ENCODE measurements at regions not wholly inside any gene's neighbourhood (a gene's known extent, or its start where the extent isn't known, plus 50 kb on each side); places are given as distances from the start of the nearest gene placed in this dataset.
"Not testable (repeated sequence)": the region's sequence is repeated elsewhere in the genome, so short reads cannot be mapped to it uniquely, and the experiment has no call there.

GRCh38 chr9:95729669-95730368 lies 145.7 kb upstream of the ERCC6L2 start:
- no peak for DNase-seq

- DNase-seq: no peak
Measured at GRCh38 chr9:95729046-95729445, 146.4 kb upstream of the ERCC6L2 start.

- no peak for DNase-seq
Measured at GRCh38 chr9:95727947-95728520, 147.5 kb upstream of the ERCC6L2 start.

DNA sequence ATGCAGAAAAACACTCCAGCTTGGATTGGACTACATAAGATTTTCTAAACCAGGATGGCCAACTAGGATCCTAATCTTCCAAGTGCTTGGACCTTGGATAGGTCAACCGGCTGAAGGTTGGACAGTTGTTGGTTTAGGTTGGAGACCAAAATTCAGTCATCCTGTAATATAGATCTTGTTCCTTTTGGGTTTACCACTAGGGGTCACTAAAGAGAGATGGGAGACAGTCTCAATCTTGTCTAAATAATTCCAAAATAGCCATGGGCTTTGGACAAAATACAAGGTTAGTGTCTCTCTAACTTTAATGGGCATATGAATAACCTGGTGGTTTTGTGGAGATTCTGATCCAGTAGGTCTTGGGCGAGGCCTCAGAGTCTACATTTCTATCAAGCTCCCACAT lies 148.7 kb upstream of the ERCC6L2 start:
- no peak for DNase-seq

DNA sequence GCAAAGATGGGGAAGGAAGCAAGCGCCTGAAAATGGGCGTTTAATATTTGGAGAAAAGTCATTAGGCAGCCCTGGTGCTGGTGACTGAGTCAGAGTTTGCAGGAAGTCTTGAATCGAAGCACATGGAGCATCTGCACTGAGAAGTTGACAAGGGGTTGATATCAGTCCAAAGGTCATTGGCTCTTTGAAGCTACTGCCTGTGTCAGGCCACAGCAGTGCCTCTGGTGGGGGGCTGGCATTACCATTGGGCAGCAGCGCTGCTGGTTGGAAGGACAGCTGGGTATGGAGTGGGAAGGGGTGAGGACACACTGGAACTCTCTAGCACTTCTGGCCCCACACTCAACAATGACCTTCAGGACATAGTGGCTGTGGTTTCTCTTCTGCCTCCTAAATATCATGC lies 150.4 kb upstream of the ERCC6L2 start:
- DNase-seq: no peak

GRCh38 chr9:95724253-95724991 lies 151.1 kb upstream of the ERCC6L2 start:
- peak; percentile 35 for DNase-seq

- no peak for DNase-seq
Measured at GRCh38 chr9:95722141-95722540, 153.3 kb upstream of the ERCC6L2 start.

DNA sequence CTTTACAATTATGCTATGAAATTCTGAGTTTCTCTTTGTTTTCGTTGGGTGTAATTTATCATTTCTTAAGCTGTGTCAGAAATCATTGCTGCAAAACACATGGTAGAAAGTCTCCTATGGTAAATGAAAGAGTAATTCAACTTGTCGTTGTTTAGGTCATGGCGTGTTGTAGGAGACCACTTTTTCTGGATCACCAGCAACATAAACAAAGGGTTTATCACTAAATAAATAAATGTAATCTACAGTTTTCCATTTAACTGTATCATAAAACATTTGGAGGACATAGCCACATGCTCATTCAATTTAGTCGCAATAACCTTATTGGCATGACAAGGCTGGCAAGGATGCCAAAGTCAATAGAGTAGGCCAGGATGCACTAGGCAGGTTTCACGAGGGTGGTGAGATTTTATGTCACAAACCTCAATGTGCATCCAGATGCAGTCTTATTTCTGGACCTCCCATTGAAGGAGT lies 154.4 kb upstream of the ERCC6L2 start:
- no peak for DNase-seq

GRCh38 chr9:95720496-95720895 lies 155.0 kb upstream of the ERCC6L2 start:
- no peak for DNase-seq

- DNase-seq: no peak
Measured at GRCh38 chr9:95719354-95719753, 156.1 kb upstream of the ERCC6L2 start.

GRCh38 chr9:95718263-95718662 lies 157.2 kb upstream of the ERCC6L2 start:
- no peak for DNase-seq

- no peak for DNase-seq
Measured at GRCh38 chr9:95715868-95716435, 159.5 kb upstream of the ERCC6L2 start.

DNA sequence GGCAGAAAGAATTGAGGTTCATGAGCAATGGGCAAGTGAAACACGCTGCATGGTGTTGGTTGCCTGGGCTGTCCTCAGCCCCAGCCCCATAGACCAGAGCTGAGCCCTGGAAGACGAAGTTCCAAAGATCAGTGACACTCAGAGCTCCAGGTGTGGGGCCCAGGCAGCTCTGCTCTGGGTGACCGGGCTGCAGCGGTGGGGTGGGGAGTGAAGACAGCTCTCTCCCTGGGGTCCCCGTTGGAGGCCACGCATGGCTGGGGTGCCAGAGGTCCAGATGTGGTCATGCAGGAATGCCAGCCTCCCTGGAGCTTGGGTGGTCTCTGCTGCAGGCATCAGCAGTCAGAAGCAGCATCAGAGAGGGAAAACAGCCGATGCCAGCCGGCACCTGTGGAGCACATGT lies 165.0 kb upstream of the ERCC6L2 start:
- DNase-seq: no peak

- no peak for DNase-seq
Measured at GRCh38 chr9:95696701-95697100, 178.8 kb upstream of the ERCC6L2 start.

GRCh38 chr9:95691435-95691834 lies 174.7 kb upstream of the PTCH1 start:
- no peak for DNase-seq

- DNase-seq: no peak
Measured at GRCh38 chr9:95689669-95690068, 172.9 kb upstream of the PTCH1 start.

- DNase-seq: no peak
Measured at GRCh38 chr9:95684516-95684915, 167.7 kb upstream of the PTCH1 start.

DNA sequence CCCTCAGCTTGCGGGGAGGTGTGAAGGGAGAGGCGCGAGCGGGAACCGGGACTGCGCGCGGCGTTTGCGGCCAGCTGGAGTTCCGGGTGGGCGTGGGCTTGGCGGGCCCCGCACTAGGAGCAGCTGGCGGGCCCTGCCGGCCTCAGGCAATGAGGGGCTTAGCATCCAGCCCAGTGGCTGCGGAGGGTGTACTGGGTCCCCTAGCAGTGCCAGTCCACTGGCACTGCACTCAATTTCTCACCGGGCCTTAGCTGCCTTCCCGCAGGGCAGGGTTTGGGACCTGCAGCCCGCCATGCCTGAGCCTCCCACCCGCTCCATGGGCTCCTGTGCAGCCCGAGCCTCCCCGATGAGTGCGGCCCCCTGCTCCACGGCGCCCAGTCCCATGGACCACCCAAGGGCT lies 163.5 kb upstream of the PTCH1 start:
- DNase-seq: not testable (repeated sequence)

DNA sequence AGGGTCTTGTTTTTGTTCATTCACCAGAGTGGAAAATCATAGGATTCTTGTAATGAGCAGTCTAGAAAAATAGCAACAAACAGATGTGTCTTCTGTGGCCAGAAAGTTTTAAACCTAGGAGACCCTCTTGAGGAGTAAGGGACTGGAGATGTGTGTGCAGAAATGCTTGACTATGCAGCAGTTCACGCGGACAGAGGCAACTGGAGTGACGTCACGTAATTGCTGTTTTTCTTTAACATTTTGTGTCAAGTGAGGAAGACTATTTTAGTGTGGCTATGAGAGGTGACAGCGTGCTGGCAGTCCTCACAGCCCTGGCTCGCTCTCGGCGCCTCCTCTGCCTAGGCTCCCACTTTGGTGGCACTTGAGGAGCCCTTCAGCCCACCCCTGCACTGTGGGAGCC lies 163.1 kb upstream of the PTCH1 start:
- no peak for DNase-seq

GRCh38 chr9:95678759-95679158 lies 162.0 kb upstream of the PTCH1 start:
- DNase-seq: no peak

DNA sequence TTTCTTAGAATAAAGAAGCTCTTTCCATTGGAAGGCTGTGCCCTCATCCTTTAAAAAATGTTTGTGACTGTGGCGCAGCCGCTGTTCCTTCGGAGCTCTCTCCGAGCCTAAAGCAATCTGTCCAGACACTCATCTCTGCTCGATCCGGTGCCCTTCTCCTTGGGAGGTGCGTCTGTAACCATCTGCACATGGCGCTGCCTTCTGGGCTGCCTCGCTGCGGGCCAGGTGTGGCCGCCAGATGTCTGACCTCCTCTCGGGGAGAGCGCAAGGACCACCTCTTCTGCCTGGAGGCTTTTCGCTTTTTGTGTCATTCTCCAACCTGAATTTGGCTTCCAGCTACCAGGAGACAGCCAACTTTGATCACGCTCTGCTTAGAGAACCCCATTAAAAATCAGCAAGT lies 153.4 kb upstream of the PTCH1 start:
- DNase-seq: no peak

- no peak for DNase-seq
Measured at GRCh38 chr9:95669253-95669652, 152.5 kb upstream of the PTCH1 start.

- no peak for DNase-seq
Measured at GRCh38 chr9:95667789-95668188, 151.0 kb upstream of the PTCH1 start.

DNA sequence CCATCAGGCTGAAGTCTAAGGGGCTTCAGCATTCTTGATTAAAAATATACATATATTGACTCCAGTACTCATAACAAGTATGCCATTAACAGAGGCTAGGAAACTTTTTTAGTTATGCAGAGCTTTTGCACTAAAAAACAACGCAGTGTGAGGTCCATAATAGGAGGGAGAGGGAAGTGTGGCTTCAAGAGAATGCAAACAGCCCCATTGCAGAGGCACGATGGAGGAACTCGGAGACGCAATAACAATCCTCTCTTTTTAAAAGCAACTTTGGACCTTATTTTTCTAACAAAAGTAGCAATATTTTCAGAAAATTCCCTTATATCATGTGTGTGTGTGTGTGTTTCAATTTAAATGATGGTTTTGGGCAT lies 150.0 kb upstream of the PTCH1 start:
- DNase-seq: no peak
